ENCODE measurements at regions not wholly inside any gene's neighbourhood (a gene's known extent, or its start where the extent isn't known, plus 50 kb on each side); places are given as distances from the start of the nearest gene placed in this dataset.

DNA sequence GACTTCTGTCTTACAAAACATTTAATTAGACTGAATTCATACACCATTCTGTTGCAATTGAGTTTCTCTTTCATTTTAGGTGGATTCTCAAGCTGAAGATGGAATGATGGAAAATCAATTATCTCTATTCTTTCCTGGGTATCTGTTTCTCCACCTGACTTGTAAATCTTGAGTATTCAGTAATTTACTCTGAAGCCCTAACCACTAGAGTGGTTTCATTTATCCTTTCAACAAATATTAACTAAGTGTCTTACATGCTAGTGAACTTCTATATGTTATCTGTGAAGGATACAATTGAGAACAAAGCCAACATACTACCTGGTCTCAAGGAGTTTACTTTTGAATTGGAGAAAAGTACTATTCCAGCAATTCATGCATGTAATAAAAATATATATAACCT is 94.1 kb upstream of the ZNF804A start:
- no peak for DNase-seq

DNA sequence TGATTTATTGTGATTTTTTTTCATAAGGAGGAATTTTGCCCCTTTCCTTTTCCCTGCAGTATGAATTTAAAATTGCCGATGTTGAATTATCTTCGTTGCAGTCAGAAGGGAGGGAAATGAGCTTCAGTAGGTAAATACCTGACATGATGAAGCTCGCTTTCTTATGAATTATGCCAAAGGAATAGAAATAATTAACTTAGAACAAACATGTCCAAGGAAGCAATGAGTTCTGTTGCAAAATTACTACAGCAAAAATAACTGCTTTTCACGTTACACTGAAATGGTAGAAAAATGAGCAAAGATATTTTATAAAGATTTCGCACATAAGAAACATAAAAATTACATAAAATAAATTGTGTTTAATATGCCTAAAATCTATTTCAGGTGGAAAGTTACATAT is 91.1 kb upstream of the ZNF804A start:
- no peak for DNase-seq

DNA sequence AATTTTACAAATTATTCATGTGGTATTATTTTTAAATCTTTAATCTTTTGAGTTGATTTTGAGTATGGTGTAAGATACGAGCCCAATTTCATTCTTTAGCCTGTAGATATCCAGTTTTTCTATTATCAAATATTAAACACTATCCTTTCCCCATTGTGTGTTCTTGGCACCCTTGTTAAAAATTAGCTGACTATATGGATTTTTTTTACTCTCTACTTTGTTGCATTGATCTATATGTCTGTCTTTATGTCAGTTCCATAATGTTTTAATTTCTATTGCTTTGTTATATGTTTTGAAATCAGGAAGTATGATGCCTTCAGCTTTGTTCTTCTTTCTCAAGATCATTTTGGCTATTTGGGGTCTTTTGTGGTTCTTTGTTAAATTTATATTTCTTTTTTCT is 80.9 kb upstream of the ZNF804A start:
- DNase-seq = no peak

GRCh38 chr2:184520441-184520840 is 77.9 kb upstream of the ZNF804A start:
- DNase-seq = no peak

DNA sequence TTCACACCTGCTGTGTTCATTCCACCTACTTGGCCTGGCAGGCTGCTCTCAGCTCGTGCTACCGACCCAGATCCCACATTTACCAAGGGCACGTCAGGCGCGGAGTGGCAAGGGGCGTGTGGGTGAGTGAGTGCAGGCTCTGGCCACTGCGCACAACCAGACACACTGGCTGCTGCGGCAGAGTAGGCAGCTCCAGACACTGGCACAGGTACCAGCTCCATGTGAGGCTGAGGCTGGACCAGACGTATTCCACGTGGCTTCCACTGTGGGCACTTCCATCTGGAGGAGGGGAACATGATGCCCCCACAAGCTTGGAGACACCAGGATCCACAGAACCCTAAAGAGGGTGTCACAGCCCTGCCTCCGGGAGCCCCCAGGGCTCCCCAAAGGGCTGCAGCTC is 74.6 kb upstream of the ZNF804A start:
- DNase-seq = no peak

DNA sequence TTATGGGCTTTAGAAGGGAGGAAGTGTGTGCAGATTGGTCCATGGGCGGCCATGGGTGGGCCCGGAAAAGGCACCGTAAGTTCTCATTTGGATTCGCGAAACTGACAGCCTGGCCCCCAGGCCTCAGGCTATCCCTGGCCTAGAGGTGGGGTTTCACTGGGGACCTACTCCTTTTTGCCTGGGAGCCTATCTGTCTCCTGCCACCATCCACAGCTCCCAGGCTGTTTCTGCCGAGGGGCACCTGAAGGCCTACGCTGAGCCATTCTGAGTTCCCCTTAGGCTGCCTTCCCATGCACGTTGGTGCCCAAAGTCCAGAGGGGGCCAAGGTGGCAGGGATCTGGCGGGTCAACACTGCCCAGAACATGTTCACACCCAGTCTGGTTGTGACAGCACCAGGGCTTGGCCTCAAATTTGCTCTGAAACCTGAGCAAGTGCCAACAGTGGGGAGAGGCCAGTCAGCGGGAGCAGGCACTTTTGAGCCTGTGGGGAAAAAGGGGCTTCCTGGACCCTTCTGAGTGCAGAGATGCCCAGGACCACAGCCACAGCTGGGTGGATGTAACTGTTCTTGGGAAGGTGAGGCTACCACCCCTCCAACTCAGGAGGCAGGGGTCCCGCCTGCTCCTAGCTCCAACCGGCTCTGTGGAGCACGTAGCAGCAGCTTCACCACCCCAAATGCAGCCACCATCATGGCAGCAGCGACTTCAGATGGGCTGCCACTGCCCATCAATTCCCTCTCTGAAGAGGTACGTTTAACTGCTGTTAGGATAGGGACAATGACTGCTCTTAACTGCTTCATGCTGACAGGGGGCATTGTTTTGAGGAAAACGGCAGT is 73.6 kb upstream of the ZNF804A start:
- DNase-seq = no peak

DNA sequence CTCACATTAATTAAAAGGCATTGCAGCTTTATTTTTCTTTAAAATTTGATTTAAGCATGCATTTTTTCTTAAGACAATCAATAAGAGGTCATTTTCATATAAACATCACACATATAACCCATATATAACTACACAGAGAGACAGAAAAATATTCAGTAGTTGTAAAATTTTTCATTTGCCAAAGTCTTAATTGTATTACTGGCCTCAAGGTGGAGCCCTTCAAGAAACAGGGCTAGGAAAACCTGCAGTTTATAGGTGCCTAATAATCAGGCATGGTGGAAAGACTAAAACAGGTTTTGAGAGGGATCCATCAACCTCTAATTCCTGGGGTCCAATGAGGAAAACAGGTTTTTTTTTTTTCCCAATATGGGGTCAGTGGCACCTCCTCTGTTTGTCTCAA is 71.3 kb upstream of the ZNF804A start:
- no peak for DNase-seq

DNA sequence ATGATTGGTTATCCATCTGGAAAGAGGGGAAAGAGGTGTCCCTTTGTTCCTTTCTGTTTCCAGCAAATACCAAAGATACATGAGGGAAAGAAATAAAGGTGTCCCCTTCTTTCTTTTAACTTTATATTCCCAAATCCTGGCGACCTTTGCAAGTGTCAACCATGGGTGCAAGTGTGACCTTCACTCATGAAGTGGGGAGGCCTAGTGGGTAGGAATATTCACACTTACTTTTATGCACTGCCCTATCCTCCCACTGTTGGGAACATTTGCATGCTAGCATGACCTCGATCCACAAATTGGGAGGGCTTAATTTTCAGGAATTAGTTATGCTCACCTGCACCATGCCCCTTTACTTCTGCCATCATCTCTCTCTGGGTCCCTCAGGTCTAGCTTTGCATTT is 70.2 kb upstream of the ZNF804A start:
- DNase-seq = no peak

DNA sequence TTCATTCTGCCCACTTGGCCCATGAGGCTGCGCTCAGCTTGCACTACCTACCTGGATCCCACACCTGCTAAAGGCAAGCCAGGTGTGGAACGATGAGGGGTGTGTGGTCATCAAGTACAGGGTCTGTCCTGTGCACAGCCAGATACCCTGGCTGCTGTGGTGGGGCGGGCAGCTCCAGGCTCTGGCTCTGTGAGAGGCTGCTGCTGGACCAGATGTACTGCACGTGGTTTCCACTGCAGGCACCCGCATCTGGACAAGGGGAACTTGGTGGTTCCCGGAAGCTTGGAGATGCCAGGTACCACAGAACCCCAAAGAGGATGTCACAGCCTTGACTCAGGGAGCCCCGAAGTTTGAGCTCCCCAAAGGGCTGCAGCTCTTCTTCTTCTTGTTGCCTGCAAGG is 68.1 kb upstream of the ZNF804A start:
- DNase-seq = no peak

GRCh38 chr2:184530959-184531358 is 67.4 kb upstream of the ZNF804A start:
- DNase-seq = no peak

- DNase-seq = no peak
Observed at GRCh38 chr2:184532551-184532950, 65.8 kb upstream of the ZNF804A start.

DNA sequence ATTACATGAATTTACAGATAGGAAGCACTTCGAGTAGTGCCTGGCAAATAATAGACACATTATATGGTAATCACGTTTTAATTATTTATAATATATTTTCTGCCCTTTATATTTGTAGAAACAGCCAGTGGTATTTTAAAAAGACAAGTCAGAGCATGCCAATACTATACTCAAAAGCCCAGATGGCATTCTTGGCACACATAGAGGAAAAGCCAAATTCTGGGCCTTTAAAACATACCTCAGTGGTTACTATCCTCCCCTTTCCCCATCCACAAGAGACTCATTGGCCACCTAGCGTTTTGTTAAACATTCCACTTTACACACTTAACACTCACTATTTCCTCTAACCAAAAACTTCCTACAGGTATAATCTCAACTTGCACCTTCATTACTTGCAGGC is 63.3 kb upstream of the ZNF804A start:
- no peak for DNase-seq

DNA sequence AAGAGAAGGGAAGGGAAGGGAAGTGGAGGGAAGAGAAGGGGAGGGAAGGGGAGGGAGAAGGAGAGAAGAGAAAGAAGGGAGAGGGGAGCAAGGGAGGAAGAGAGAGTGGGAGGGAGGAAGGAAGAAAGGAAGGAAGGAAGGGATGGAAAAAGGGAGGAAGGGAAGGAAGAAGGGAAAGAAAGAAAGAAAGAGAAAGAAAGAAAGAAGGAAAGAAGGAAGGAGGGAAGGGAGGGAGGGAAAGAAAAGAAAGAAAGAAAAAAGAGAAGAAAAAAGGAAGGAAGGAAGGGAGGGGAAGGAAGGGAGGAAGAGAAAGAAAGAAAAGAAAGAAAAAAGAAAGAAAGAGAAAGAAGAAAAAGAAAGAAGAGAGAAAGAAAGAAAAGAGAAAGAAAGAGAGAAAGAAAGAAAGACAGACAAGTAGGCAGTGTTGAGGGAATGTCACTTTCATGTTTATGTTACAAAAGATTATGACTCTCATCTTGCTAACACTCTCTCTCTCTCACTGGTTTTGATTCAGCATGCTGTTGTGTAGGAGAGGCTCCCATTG is 58.0 kb upstream of the ZNF804A start:
- no peak for DNase-seq

DNA sequence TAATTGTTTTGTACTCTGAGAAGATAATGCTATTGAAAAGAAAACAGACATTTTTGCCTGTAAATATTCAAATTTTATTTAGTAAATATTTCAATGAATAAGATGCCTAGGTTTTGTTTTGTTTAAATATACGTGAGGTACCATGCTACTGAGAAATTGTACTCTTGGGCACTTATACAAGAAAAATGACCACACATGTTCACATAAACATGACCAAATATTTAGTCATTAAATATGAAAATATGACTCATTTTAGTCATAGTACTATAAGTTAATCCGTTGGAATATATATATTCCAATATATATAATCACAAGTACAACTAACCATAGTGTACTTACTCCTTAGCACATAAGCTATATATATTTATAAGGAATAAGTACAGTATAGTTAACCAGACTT is 56.7 kb upstream of the ZNF804A start:
- no peak for DNase-seq

GRCh38 chr2:184543832-184544231 is 54.5 kb upstream of the ZNF804A start:
- DNase-seq = no peak

All from NCI-H1417 treated with DMSO at 0.1 percent for 48 hours (cell line).